GM23338 (cell line): ENCODE measurements at regions not wholly inside any gene's neighbourhood (a gene's known extent, or its start where the extent isn't known, plus 50 kb on each side); places are given as distances from the start of the nearest gene placed in this dataset.

Source experiments
- ATAC-seq: fragments of 200-7000 bp; cut with Tn5 transposase; 3 replicates; pipeline ENCODE4 v1.9.1; 2020
- DNase-seq: peaks from one replicate; pipeline ENCODE4 v3.0.0-alpha.2; 2015; ENCODE audit warnings: low spot score
- H2AFZ ChIP-seq: fragments of 200-600 bp; sonication (generic); 2 replicates; pipeline ENCODE4 v1.8.0; 2016; ENCODE audit warnings: antibody characterized with exemption, mild to moderate bottlenecking, moderate library complexity
- H3F3A ChIP-seq: fragments of 200-600 bp; sonication (generic); replicated peaks from 2 replicates; pipeline ENCODE4 v1.8.0; 2017; ENCODE audit warnings: antibody characterized with exemption, mixed run types, low read depth
- H3K27ac ChIP-seq: fragments of 200-600 bp; sonication (generic); 2 replicates; pipeline ENCODE4 v1.6.1; 2016; ENCODE audit warnings: low read depth
- H3K27me3 ChIP-seq: fragments of 200-600 bp; sonication (generic); 2 replicates; pipeline ENCODE4 v1.8.0; 2016; ENCODE audit warnings: mild to moderate bottlenecking, mixed run types, moderate library complexity; ENCODE audit not compliant: insufficient read depth
- H3K36me3 ChIP-seq: fragments of 200-600 bp; sonication (generic); 2 replicates; pipeline ENCODE4 v1.8.0; 2016; ENCODE audit warnings: mild to moderate bottlenecking; ENCODE audit not compliant: insufficient read depth
- H3K4me1 ChIP-seq: fragments of 200-600 bp; sonication (generic); 2 replicates; pipeline ENCODE4 v1.8.0; 2016; ENCODE audit warnings: mild to moderate bottlenecking, moderate library complexity; ENCODE audit not compliant: insufficient read depth
- H3K4me2 ChIP-seq: fragments of 200-600 bp; sonication (generic); 2 replicates; pipeline ENCODE4 v1.7.1; 2017; ENCODE audit warnings: mixed run types
- H3K4me3 ChIP-seq: fragments of 200-600 bp; sonication (generic); 2 replicates; pipeline ENCODE4 v1.6.1; 2016; ENCODE audit warnings: mixed run types
- H3K79me2 ChIP-seq: fragments of 200-600 bp; sonication (generic); replicated peaks from 2 replicates; pipeline ENCODE4 v1.8.0; 2017; ENCODE audit warnings: mild to moderate bottlenecking; ENCODE audit not compliant: insufficient read depth
- H3K9me2 ChIP-seq: fragments of 200-600 bp; sonication (generic); 2 replicates; pipeline ENCODE4 v1.8.0; 2017; ENCODE audit not compliant: insufficient read depth
- H4K20me1 ChIP-seq: fragments of 200-600 bp; sonication (generic); replicated peaks from 2 replicates; pipeline ENCODE4 v1.8.0; 2017; ENCODE audit warnings: mild to moderate bottlenecking; ENCODE audit not compliant: insufficient read depth
- H3K27ac Mint-ChIP-seq: 2 replicates; pipeline ENCODE4 v1.8.0; 2020; ENCODE audit warnings: inconsistent platforms, mild to moderate bottlenecking, moderate library complexity, mixed read lengths
- H3K27me3 Mint-ChIP-seq: 3 replicates; pipeline ENCODE4 v1.8.0; 2022; ENCODE audit warnings: low read depth, mild to moderate bottlenecking, moderate library complexity, mixed read lengths, inconsistent platforms; ENCODE audit not compliant: insufficient read depth, poor library complexity
- H3K36me3 Mint-ChIP-seq: 3 replicates; pipeline ENCODE4 v1.8.0; 2021; ENCODE audit warnings: low read depth, mild to moderate bottlenecking, inconsistent platforms, moderate library complexity, mixed read lengths
- H3K4me1 Mint-ChIP-seq: 3 replicates; pipeline ENCODE4 v1.8.0; 2020; ENCODE audit warnings: mild to moderate bottlenecking, inconsistent platforms, mixed read lengths
- H3K4me3 Mint-ChIP-seq: 3 replicates; pipeline ENCODE4 v1.8.0; 2021; ENCODE audit warnings: moderate library complexity, mild to moderate bottlenecking, inconsistent platforms, mixed read lengths
- H3K9me3 Mint-ChIP-seq: 3 replicates; pipeline ENCODE4 v1.8.0; 2020; ENCODE audit warnings: moderate library complexity, mild to moderate bottlenecking, inconsistent platforms, mixed read lengths
- CREB1 ChIP-seq: fragments of 250-450 bp; sonication (Bioruptor Pico); IDR thresholded peaks from 2 replicates; pipeline ENCODE4 v1.5.0; 2020; ENCODE audit warnings: low read depth, mild to moderate bottlenecking, moderate library complexity
- EZH2 ChIP-seq: fragments of 200-600 bp; sonication (generic); IDR thresholded peaks from one replicate; pipeline ENCODE4 v1.8.0; 2017; ENCODE audit warnings: antibody characterized with exemption, mild to moderate bottlenecking, low read depth; ENCODE audit not compliant: unreplicated experiment
- EZH2phosphoT487 ChIP-seq: fragments of 200-600 bp; sonication (generic); IDR thresholded peaks from one replicate; pipeline ENCODE4 v1.8.1; 2018; ENCODE audit warnings: antibody characterized with exemption; ENCODE audit not compliant: unreplicated experiment
- JUNB ChIP-seq: IDR thresholded peaks from one replicate; pipeline ENCODE4 v1.6.1; 2016; ENCODE audit warnings: antibody characterized with exemption; ENCODE audit not compliant: unreplicated experiment
- NANOG ChIP-seq: IDR thresholded peaks from 2 replicates; pipeline ENCODE4 v1.6.1; 2016; ENCODE audit warnings: antibody characterized with exemption, borderline replicate concordance
- POLR2AphosphoS5 ChIP-seq: IDR thresholded peaks from 2 replicates; pipeline ENCODE4 v1.6.1; 2016; ENCODE audit warnings: antibody characterized with exemption, low read depth
- STAT1 ChIP-seq: IDR thresholded peaks from one replicate; pipeline ENCODE4 v1.6.1; 2016; ENCODE audit warnings: antibody characterized with exemption; ENCODE audit not compliant: unreplicated experiment
- ZNF114 ChIP-seq: fragments of 250-450 bp; sonication (Bioruptor Pico); IDR thresholded peaks from 2 replicates; pipeline ENCODE4 v1.5.0; 2020; ENCODE audit warnings: mild to moderate bottlenecking, moderate library complexity
- ZNF331 ChIP-seq: fragments of 250-450 bp; sonication (Bioruptor Pico); IDR thresholded peaks from 2 replicates; pipeline ENCODE4 v1.5.0; 2020; ENCODE audit warnings: low read depth, mild to moderate bottlenecking, moderate library complexity
- TF ChIP-seq, protein P1 (sequence below): fragments of 250-450 bp; sonication (Bioruptor Pico); IDR thresholded peaks from 2 replicates; pipeline ENCODE4 v1.5.0; 2020; ENCODE audit warnings: mild to moderate bottlenecking, moderate library complexity
- TF ChIP-seq, protein P2 (sequence below): IDR thresholded peaks from one replicate; pipeline ENCODE4 v1.6.1; 2018; ENCODE audit warnings: antibody characterized with exemption; ENCODE audit not compliant: unreplicated experiment
- TF ChIP-seq, protein P3 (sequence below), 2 experiments: fragments of 200-600 bp in 1 of 2; sonication (generic) in 1 of 2; conservative IDR thresholded peaks; 2 replicates each; pipeline versions ENCODE4 v1.5.1 to v1.6.1; 2016 to 2017; ENCODE audit warnings: antibody characterized with exemption in 2 of 2, low read depth in 2 of 2, mild to moderate bottlenecking in 2 of 2, moderate library complexity in 1 of 2
- TF ChIP-seq, protein P4 (sequence below): IDR thresholded peaks from 2 replicates; pipeline ENCODE4 v1.6.1; 2016; ENCODE audit warnings: antibody characterized with exemption

DNA sequence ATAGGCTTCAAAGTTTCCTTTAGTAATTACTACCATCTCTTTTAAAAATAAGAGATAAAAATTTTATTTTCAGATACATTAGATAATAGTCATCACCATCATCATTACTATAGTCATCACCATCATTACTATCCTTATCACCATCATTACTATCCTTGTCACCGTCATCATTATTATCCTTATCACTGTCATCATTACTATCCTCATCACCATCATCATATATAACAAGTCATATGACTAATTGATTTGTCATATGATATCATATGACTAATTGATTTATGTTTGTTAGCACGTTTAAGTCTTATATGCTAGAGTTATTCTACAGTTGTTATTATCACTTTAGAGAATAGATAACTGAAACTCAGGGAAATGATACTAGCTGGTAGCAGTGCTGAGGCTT, 382.1 kb upstream of the CDH18 start:
- H3K4me3 Mint-ChIP-seq = no peak overlapping the region
- H3K9me3 Mint-ChIP-seq = no peaks in the 10 kb centered on the region
- Histone ChIP-seq H4K20me1 (no peaks in the 10 kb centered on the region), H2AFZ (no peak overlapping the region), H3K36me3 (no peaks in the 10 kb centered on the region), H3F3A (no peaks in the 10 kb centered on the region), H3K27me3 (no peaks in the 10 kb centered on the region), H3K27ac (no peak overlapping the region), H3K9me2 (no peaks in the 10 kb centered on the region), H3K4me1 (no peaks in the 10 kb centered on the region), H3K4me2 (no peak overlapping the region), H3K4me3 (no peak overlapping the region), H3K79me2 (no peaks in the 10 kb centered on the region)
- H3K36me3 Mint-ChIP-seq = no peaks in the 10 kb centered on the region
- no peak for TF ChIP-seq EZH2phosphoT487
- TF ChIP-seq ZNF114 = no peak
- no peak for TF ChIP-seq POLR2AphosphoS5
- TF ChIP-seq, protein P1, sequence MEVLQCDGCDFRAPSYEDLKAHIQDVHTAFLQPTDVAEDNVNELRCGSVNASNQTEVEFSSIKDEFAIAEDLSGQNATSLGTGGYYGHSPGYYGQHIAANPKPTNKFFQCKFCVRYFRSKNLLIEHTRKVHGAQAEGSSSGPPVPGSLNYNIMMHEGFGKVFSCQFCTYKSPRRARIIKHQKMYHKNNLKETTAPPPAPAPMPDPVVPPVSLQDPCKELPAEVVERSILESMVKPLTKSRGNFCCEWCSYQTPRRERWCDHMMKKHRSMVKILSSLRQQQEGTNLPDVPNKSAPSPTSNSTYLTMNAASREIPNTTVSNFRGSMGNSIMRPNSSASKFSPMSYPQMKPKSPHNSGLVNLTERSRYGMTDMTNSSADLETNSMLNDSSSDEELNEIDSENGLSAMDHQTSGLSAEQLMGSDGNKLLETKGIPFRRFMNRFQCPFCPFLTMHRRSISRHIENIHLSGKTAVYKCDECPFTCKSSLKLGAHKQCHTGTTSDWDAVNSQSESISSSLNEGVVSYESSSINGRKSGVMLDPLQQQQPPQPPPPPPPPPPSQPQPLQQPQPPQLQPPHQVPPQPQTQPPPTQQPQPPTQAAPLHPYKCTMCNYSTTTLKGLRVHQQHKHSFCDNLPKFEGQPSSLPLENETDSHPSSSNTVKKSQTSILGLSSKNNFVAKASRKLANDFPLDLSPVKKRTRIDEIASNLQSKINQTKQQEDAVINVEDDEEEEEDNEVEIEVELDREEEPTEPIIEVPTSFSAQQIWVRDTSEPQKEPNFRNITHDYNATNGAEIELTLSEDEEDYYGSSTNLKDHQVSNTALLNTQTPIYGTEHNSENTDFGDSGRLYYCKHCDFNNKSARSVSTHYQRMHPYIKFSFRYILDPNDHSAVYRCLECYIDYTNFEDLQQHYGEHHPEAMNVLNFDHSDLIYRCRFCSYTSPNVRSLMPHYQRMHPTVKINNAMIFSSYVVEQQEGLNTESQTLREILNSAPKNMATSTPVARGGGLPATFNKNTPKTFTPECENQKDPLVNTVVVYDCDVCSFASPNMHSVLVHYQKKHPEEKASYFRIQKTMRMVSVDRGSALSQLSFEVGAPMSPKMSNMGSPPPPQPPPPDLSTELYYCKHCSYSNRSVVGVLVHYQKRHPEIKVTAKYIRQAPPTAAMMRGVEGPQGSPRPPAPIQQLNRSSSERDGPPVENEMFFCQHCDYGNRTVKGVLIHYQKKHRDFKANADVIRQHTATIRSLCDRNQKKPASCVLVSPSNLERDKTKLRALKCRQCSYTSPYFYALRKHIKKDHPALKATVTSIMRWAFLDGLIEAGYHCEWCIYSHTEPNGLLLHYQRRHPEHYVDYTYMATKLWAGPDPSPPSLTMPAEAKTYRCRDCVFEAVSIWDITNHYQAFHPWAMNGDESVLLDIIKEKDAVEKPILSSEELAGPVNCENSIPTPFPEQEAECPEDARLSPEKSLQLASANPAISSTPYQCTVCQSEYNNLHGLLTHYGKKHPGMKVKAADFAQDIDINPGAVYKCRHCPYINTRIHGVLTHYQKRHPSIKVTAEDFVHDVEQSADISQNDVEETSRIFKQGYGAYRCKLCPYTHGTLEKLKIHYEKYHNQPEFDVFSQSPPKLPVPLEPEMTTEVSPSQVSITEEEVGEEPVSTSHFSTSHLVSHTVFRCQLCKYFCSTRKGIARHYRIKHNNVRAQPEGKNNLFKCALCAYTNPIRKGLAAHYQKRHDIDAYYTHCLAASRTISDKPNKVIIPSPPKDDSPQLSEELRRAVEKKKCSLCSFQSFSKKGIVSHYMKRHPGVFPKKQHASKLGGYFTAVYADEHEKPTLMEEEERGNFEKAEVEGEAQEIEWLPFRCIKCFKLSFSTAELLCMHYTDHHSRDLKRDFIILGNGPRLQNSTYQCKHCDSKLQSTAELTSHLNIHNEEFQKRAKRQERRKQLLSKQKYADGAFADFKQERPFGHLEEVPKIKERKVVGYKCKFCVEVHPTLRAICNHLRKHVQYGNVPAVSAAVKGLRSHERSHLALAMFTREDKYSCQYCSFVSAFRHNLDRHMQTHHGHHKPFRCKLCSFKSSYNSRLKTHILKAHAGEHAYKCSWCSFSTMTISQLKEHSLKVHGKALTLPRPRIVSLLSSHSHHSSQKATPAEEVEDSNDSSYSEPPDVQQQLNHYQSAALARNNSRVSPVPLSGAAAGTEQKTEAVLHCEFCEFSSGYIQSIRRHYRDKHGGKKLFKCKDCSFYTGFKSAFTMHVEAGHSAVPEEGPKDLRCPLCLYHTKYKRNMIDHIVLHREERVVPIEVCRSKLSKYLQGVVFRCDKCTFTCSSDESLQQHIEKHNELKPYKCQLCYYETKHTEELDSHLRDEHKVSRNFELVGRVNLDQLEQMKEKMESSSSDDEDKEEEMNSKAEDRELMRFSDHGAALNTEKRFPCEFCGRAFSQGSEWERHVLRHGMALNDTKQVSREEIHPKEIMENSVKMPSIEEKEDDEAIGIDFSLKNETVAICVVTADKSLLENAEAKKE (CRISPR knock-in tag) = no peak
- TF ChIP-seq, protein P2, sequence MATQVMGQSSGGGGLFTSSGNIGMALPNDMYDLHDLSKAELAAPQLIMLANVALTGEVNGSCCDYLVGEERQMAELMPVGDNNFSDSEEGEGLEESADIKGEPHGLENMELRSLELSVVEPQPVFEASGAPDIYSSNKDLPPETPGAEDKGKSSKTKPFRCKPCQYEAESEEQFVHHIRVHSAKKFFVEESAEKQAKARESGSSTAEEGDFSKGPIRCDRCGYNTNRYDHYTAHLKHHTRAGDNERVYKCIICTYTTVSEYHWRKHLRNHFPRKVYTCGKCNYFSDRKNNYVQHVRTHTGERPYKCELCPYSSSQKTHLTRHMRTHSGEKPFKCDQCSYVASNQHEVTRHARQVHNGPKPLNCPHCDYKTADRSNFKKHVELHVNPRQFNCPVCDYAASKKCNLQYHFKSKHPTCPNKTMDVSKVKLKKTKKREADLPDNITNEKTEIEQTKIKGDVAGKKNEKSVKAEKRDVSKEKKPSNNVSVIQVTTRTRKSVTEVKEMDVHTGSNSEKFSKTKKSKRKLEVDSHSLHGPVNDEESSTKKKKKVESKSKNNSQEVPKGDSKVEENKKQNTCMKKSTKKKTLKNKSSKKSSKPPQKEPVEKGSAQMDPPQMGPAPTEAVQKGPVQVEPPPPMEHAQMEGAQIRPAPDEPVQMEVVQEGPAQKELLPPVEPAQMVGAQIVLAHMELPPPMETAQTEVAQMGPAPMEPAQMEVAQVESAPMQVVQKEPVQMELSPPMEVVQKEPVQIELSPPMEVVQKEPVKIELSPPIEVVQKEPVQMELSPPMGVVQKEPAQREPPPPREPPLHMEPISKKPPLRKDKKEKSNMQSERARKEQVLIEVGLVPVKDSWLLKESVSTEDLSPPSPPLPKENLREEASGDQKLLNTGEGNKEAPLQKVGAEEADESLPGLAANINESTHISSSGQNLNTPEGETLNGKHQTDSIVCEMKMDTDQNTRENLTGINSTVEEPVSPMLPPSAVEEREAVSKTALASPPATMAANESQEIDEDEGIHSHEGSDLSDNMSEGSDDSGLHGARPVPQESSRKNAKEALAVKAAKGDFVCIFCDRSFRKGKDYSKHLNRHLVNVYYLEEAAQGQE = no peak
- TF ChIP-seq, protein P3, sequence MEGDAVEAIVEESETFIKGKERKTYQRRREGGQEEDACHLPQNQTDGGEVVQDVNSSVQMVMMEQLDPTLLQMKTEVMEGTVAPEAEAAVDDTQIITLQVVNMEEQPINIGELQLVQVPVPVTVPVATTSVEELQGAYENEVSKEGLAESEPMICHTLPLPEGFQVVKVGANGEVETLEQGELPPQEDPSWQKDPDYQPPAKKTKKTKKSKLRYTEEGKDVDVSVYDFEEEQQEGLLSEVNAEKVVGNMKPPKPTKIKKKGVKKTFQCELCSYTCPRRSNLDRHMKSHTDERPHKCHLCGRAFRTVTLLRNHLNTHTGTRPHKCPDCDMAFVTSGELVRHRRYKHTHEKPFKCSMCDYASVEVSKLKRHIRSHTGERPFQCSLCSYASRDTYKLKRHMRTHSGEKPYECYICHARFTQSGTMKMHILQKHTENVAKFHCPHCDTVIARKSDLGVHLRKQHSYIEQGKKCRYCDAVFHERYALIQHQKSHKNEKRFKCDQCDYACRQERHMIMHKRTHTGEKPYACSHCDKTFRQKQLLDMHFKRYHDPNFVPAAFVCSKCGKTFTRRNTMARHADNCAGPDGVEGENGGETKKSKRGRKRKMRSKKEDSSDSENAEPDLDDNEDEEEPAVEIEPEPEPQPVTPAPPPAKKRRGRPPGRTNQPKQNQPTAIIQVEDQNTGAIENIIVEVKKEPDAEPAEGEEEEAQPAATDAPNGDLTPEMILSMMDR (conservative IDR thresholded peaks at IDR 0.05; ENCODE audit: low read depth in 2 of 2) = no peak
- no peak for TF ChIP-seq ZNF331 (CRISPR knock-in tag)
- TF ChIP-seq NANOG = no peak
- TF ChIP-seq EZH2 = no peak
- TF ChIP-seq, protein P4, sequence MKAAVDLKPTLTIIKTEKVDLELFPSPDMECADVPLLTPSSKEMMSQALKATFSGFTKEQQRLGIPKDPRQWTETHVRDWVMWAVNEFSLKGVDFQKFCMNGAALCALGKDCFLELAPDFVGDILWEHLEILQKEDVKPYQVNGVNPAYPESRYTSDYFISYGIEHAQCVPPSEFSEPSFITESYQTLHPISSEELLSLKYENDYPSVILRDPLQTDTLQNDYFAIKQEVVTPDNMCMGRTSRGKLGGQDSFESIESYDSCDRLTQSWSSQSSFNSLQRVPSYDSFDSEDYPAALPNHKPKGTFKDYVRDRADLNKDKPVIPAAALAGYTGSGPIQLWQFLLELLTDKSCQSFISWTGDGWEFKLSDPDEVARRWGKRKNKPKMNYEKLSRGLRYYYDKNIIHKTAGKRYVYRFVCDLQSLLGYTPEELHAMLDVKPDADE = no peak
- TF ChIP-seq STAT1 = no peak
- TF ChIP-seq CREB1 (CRISPR knock-in tag) = no peak
- no peak for TF ChIP-seq JUNB
- no peak for ATAC-seq
- no peaks in the 10 kb centered on the region for H3K27me3 Mint-ChIP-seq
- no peak overlapping the region; the same call in 1 of the 2 replicates for H3K27ac Mint-ChIP-seq
- DNase-seq = no peak
- no peaks in the 10 kb centered on the region for H3K4me1 Mint-ChIP-seq
